ENCODE measurements at regions not wholly inside any gene's neighbourhood (a gene's known extent, or its start where the extent isn't known, plus 50 kb on each side); places are given as distances from the start of the nearest gene placed in this dataset.

DNA sequence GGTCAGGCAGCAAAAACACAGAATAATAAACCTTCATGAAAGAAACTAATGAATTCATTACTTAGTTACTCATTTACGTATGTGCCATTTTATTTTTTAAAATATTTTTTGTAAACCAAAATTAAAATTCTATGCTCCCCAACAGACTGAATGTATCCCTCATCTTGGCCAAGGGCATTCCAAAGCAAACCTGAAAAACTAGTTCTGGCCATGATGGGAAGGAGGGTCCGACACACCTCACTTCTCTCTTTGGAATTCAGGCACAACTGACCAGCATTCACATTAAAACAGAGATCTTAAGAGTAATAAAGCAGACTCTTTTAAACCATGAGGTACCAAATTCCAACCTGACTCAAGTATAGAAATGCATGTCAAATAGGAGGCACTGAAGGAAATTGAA, 1576.9 kb upstream of the SPRY2 start:
- TF ChIP-seq, protein P1, sequence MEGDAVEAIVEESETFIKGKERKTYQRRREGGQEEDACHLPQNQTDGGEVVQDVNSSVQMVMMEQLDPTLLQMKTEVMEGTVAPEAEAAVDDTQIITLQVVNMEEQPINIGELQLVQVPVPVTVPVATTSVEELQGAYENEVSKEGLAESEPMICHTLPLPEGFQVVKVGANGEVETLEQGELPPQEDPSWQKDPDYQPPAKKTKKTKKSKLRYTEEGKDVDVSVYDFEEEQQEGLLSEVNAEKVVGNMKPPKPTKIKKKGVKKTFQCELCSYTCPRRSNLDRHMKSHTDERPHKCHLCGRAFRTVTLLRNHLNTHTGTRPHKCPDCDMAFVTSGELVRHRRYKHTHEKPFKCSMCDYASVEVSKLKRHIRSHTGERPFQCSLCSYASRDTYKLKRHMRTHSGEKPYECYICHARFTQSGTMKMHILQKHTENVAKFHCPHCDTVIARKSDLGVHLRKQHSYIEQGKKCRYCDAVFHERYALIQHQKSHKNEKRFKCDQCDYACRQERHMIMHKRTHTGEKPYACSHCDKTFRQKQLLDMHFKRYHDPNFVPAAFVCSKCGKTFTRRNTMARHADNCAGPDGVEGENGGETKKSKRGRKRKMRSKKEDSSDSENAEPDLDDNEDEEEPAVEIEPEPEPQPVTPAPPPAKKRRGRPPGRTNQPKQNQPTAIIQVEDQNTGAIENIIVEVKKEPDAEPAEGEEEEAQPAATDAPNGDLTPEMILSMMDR (IDR thresholded peaks at IDR 0.05) = no peak
- no peak for TF ChIP-seq POLR2A (IDR thresholded peaks at IDR 0.05)
